H9 (cell line): ENCODE measurements at regions not wholly inside any gene's neighbourhood (a gene's known extent, or its start where the extent isn't known, plus 50 kb on each side); places are given as distances from the start of the nearest gene placed in this dataset.

Experiments used
- DNase-seq: peaks from one replicate; pipeline ENCODE4 v3.0.0-alpha.2; 2017
- H2AFZ ChIP-seq: one replicate; pipeline ENCODE4 v1.6.1; 2013; ENCODE audit warnings: mild to moderate bottlenecking, low read length, control low read depth, moderate library complexity
- H2AK5ac ChIP-seq: 2 replicates; pipeline ENCODE4 v1.6.1; 2013; ENCODE audit warnings: low read length, control low read depth, mixed read lengths; ENCODE audit not compliant: insufficient read length
- H2BK120ac ChIP-seq: one replicate; pipeline ENCODE4 v1.6.1; 2013; ENCODE audit warnings: low read depth, mild to moderate bottlenecking, low read length, control low read depth, inconsistent platforms; ENCODE audit not compliant: poor library complexity, severe bottlenecking
- H2BK12ac ChIP-seq: 2 replicates; pipeline ENCODE4 v1.6.1; 2013; ENCODE audit warnings: low read length, control low read depth, mixed read lengths, low read depth; ENCODE audit not compliant: insufficient read length
- H2BK15ac ChIP-seq: 2 replicates; pipeline ENCODE4 v1.6.1; 2013; ENCODE audit warnings: low read depth, low read length, control low read depth
- H2BK20ac ChIP-seq: one replicate; pipeline ENCODE4 v1.6.1; 2013; ENCODE audit warnings: low read depth, mild to moderate bottlenecking, low read length, control low read depth, inconsistent platforms; ENCODE audit not compliant: poor library complexity, severe bottlenecking
- H2BK5ac ChIP-seq: 2 replicates; pipeline ENCODE4 v1.6.1; 2013; ENCODE audit warnings: low read length, control low read depth, mixed read lengths; ENCODE audit not compliant: insufficient read length
- H3K14ac ChIP-seq: 2 replicates; pipeline ENCODE4 v1.6.1; 2013; ENCODE audit warnings: low read length, control low read depth; ENCODE audit not compliant: insufficient read depth
- H3K18ac ChIP-seq: 2 replicates; pipeline ENCODE4 v1.6.1; 2013; ENCODE audit warnings: low read depth, mild to moderate bottlenecking, mixed read lengths, low read length, control low read depth; ENCODE audit not compliant: insufficient read length
- H3K23ac ChIP-seq: 2 replicates; pipeline ENCODE4 v1.6.1; 2013; ENCODE audit warnings: low read length, control low read depth, mixed read lengths, low read depth; ENCODE audit not compliant: insufficient read length
- H3K23me2 ChIP-seq: 2 replicates; pipeline ENCODE4 v1.6.1; 2013; ENCODE audit warnings: low read depth, mild to moderate bottlenecking, mixed read lengths, low read length, control low read depth; ENCODE audit not compliant: insufficient read length, poor library complexity, severe bottlenecking
- H3K27ac ChIP-seq: 2 replicates; pipeline ENCODE4 v1.5.1; 2013; ENCODE audit warnings: low read length, control low read depth, mixed read lengths, low read depth; ENCODE audit not compliant: insufficient read length
- H3K27me3 ChIP-seq: 2 replicates; pipeline ENCODE4 v1.6.1; 2013; ENCODE audit warnings: low read length, control low read depth, inconsistent platforms; ENCODE audit not compliant: insufficient read depth
- H3K4ac ChIP-seq: 2 replicates; pipeline ENCODE4 v1.6.1; 2013; ENCODE audit warnings: low read depth, mild to moderate bottlenecking, control low read depth, inconsistent platforms, low read length, moderate library complexity
- H3K4me1 ChIP-seq: 2 replicates; pipeline ENCODE4 v1.6.1; 2013; ENCODE audit warnings: low read length, control low read depth, inconsistent platforms; ENCODE audit not compliant: insufficient read depth
- H3K4me2 ChIP-seq: 2 replicates; pipeline ENCODE4 v1.6.1; 2013; ENCODE audit warnings: low read length, control low read depth, mixed read lengths; ENCODE audit not compliant: insufficient read length, insufficient read depth
- H3K56ac ChIP-seq: 2 replicates; pipeline ENCODE4 v1.6.1; 2013; ENCODE audit warnings: low read depth, mild to moderate bottlenecking, mixed read lengths, low read length, control low read depth; ENCODE audit not compliant: insufficient read length
- H3K79me1 ChIP-seq: 2 replicates; pipeline ENCODE4 v1.6.1; 2013; ENCODE audit warnings: low read depth, mild to moderate bottlenecking, moderate library complexity, low read length, control low read depth, inconsistent platforms; ENCODE audit not compliant: insufficient read depth, poor library complexity, severe bottlenecking
- H3K79me2 ChIP-seq: 2 replicates; pipeline ENCODE4 v1.6.1; 2013; ENCODE audit warnings: low read length, control low read depth, inconsistent platforms; ENCODE audit not compliant: insufficient read depth
- H3K9ac ChIP-seq: 2 replicates; pipeline ENCODE4 v1.6.1; 2013; ENCODE audit warnings: low read length, control low read depth, mixed read lengths; ENCODE audit not compliant: insufficient read length; ENCODE audit errors: extremely low read depth
- H3K9me3 ChIP-seq: one replicate; pipeline ENCODE4 v1.6.1; 2013; ENCODE audit warnings: low read depth, low read length, inconsistent platforms; ENCODE audit not compliant: control insufficient read depth
- H3T11ph ChIP-seq: one replicate; pipeline ENCODE4 v1.6.1; 2013; ENCODE audit warnings: mild to moderate bottlenecking, low read length, control low read depth, inconsistent platforms
- H4K20me1 ChIP-seq: one replicate; pipeline ENCODE4 v1.6.1; 2013; ENCODE audit not compliant: control insufficient read depth, insufficient read length, insufficient read depth
- H4K5ac ChIP-seq: 2 replicates; pipeline ENCODE4 v1.6.1; 2013; ENCODE audit warnings: low read depth, mild to moderate bottlenecking, mixed read lengths, low read length, control low read depth; ENCODE audit not compliant: insufficient read length
- H4K8ac ChIP-seq: replicated peaks from 2 replicates; pipeline ENCODE4 v1.6.1; 2013; ENCODE audit warnings: low read length, control low read depth, mixed read lengths, low read depth; ENCODE audit not compliant: insufficient read length
- H4K91ac ChIP-seq: 2 replicates; pipeline ENCODE4 v1.6.1; 2013; ENCODE audit warnings: low read depth, mild to moderate bottlenecking, moderate library complexity, mixed read lengths, low read length, control low read depth; ENCODE audit not compliant: insufficient read length
- H3K27ac Mint-ChIP-seq, 3 experiments: 2 replicates in 2 of 3; 3 replicates in 1 of 3; pipeline ENCODE4 v1.8.0; 2020 to 2021; ENCODE audit warnings: mixed read lengths in 3 of 3, mild to moderate bottlenecking in 1 of 3, moderate library complexity in 1 of 3
- H3K27me3 Mint-ChIP-seq: 2 replicates; pipeline ENCODE4 v1.8.0; 2021; ENCODE audit warnings: low read depth, mild to moderate bottlenecking, moderate library complexity, mixed read lengths
- H3K36me3 Mint-ChIP-seq, 3 experiments: 2 replicates in 2 of 3; 3 replicates in 1 of 3; pipeline ENCODE4 v1.8.0; 2020 to 2021; ENCODE audit warnings: low read depth in 3 of 3, mixed read lengths in 3 of 3; ENCODE audit not compliant: insufficient read depth in 1 of 3
- H3K4me1 Mint-ChIP-seq, 2 experiments: 2 replicates each; pipeline ENCODE4 v1.8.0; 2020; ENCODE audit warnings: mixed read lengths in 2 of 2
- H3K4me3 Mint-ChIP-seq, 2 experiments: 2 replicates in 1 of 2; 3 replicates in 1 of 2; pipeline ENCODE4 v1.8.0; 2020 to 2021; ENCODE audit warnings: mild to moderate bottlenecking in 2 of 2, mixed read lengths in 2 of 2, moderate library complexity in 1 of 2
- H3K9me3 Mint-ChIP-seq, 2 experiments: 2 replicates in 1 of 2; 3 replicates in 1 of 2; pipeline ENCODE4 v1.8.0; 2020; ENCODE audit warnings: mild to moderate bottlenecking in 2 of 2, mixed read lengths in 2 of 2, moderate library complexity in 1 of 2
- WGBS: extraction: QIAGEN DNeasy Blood & Tissue Kit; methylation state at CpG from one replicate; pipeline ENCODE4 v1.1.7; 2013; ENCODE audit warnings: missing lambda C conversion rate, low lambda C conversion rate, mixed read lengths; ENCODE audit not compliant: insufficient read length; ENCODE audit errors: extremely low coverage; 5-methylcytosine and 5-hydroxymethylcytosine counted together
- TF ChIP-seq, protein P1 (sequence below): fragments of 200-600 bp; sonication (generic); conservative IDR thresholded peaks from 3 replicates; pipeline ENCODE4 v1.8.0; 2021; ENCODE audit warnings: antibody characterized with exemption, mild to moderate bottlenecking

- Histone ChIP-seq H3K18ac (no peak overlapping the region), H2AFZ (no peak overlapping the region), H3T11ph (no peak overlapping the region), H3K79me1 (no peaks in the 10 kb centered on the region), H3K4me1 (no peaks in the 10 kb centered on the region; the same call in 1 of the 2 replicates), H2BK20ac (no peak overlapping the region), H4K5ac (no peak overlapping the region), H3K23me2 (no peaks in the 10 kb centered on the region), H3K79me2 (no peaks in the 10 kb centered on the region), H3K23ac (no peak overlapping the region), H3K9me3 (no peaks in the 10 kb centered on the region), H3K27me3 (no peaks in the 10 kb centered on the region), H2BK120ac (no peak overlapping the region), H3K14ac (no peak overlapping the region), H3K27ac (no peak overlapping the region), H4K8ac (no peak overlapping the region), H2BK5ac (no peak overlapping the region), H2BK15ac (no peak overlapping the region), H3K56ac (no peak overlapping the region), H3K4ac (no peak overlapping the region), H2BK12ac (no peak overlapping the region), H4K91ac (no peak overlapping the region), H3K9ac (no peak overlapping the region), H3K4me2 (no peak overlapping the region), H2AK5ac (no peak overlapping the region), H4K20me1 (no peaks in the 10 kb centered on the region)
- WGBS, result no CpG with 5 or more reads among the region's 3 CpGs
- no peaks in the 10 kb centered on the region; the same call in none of the 2 replicates for H3K27me3 Mint-ChIP-seq
- TF ChIP-seq, protein P1, sequence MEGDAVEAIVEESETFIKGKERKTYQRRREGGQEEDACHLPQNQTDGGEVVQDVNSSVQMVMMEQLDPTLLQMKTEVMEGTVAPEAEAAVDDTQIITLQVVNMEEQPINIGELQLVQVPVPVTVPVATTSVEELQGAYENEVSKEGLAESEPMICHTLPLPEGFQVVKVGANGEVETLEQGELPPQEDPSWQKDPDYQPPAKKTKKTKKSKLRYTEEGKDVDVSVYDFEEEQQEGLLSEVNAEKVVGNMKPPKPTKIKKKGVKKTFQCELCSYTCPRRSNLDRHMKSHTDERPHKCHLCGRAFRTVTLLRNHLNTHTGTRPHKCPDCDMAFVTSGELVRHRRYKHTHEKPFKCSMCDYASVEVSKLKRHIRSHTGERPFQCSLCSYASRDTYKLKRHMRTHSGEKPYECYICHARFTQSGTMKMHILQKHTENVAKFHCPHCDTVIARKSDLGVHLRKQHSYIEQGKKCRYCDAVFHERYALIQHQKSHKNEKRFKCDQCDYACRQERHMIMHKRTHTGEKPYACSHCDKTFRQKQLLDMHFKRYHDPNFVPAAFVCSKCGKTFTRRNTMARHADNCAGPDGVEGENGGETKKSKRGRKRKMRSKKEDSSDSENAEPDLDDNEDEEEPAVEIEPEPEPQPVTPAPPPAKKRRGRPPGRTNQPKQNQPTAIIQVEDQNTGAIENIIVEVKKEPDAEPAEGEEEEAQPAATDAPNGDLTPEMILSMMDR, result no peak
- no peak for DNase-seq
- no peaks in the 10 kb centered on the region for H3K36me3 Mint-ChIP-seq
- H3K27ac Mint-ChIP-seq, result no peak overlapping the region
- peaks cover 12 to 15% of the 10 kb centered on the region in 2 experiments for H3K4me1 Mint-ChIP-seq
- no peak overlapping the region for H3K4me3 Mint-ChIP-seq
- H3K9me3 Mint-ChIP-seq, result no peaks in the 10 kb centered on the region
Observed at GRCh38 chr12:13538136-13538535, 341.6 kb downstream of the EMP1 start.
